ENCODE measurements at regions not wholly inside any gene's neighbourhood (a gene's known extent, or its start where the extent isn't known, plus 50 kb on each side); places are given as distances from the start of the nearest gene placed in this dataset.
"Not testable (repeated sequence)": the region's sequence is repeated elsewhere in the genome, so short reads cannot be mapped to it uniquely, and the experiment has no call there.

DNA sequence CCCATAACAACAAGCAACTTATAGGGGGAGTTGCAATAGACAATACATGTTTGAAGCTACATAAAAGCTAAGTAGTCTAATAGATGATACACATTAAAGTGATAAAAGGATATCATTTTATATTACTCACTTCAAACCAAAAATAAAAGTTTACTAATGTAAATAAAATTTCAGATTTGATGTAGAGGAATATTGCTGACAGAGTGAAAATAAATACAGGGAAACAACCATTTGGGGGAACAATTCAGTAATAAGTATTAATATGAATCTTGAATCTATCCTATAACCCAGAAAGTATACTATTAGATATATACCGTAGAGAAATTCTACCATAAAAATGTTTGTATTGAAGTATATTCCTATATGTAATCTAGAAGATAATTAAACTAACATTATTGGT, 1248.9 kb upstream of the EPHA6 start:
- peak; percentile 27 for FAIRE-seq

DNA sequence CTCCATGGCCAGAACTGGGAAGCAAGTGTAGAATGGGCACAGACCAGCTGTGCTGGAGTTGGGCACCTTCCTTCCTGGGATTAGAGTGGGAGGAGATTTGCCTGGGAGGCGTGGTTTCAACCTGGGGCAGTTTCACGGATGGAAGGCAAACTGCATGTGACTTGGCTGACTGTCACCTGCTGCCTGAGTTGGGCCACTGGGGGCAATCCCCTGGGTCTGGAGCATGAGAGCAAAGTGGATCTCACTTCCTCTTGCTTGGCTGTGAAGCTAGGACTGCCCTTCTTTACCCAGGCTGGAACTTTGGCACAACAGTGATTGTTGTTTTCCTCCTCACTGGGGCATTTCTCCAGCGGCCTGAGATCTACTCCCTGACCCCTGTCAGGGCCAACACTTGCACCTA, 1247.0 kb upstream of the EPHA6 start:
- no peak for FAIRE-seq

DNA sequence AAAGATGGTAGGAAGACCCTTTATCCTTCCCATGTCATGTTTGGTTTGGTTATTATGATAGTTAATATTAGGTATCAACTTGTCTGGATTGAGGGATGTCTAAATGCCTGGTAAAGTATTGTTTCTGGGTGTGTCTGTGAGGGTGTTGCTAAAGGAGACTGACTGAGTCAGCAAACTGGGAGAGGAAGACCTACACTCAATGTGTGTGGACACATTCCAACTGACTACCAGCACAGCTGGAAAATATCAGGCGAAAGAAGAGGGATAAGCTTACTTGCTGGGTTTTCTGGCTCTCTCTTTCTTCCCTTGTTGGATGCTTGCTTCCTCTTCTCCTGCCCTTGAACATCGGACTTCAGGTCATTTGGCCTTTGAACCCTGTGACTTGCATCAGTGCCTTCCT, 1227.6 kb upstream of the EPHA6 start:
- FAIRE-seq: no peak

DNA sequence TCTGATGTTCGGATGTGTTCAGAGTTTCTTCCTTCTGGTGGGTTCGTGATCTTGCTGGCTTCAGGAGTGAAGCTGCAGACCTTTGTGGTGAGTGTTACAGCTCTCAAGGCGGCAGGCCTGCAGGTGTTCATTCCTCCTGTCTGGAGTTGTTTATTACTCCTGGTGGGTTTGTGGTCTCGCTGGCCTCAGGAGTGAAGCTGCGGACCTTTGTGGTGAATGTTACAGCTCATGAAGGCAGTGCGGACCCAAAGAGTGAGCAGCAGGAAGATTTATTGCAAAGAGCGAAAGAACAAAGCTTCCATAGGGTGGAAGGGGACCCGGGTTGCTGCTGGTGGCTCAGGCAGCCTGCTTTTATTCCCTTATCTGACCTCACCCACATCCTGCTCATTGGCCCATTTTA, 1226.8 kb upstream of the EPHA6 start:
- FAIRE-seq: not testable (repeated sequence)

DNA sequence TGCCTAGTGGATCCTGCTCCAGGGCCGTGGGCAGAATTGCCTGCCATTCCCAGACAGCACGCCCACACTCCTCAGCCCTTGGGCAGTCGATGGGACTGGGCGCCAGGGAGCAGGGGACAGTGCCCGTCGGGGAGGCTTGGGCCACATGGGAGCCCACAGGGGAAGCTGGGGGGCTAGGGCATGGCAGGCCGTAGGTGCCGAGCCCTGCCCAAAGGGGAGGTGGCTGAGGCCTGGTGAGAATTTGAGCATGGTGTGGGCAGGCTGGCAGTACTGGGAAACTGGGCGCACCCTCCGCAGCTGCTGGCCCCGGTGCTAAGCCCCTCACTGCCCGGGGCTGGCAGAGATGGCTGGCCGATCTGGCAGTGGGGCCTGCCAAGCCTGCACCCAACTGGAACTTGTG, 1225.9 kb upstream of the EPHA6 start:
- FAIRE-seq: no peak

DNA sequence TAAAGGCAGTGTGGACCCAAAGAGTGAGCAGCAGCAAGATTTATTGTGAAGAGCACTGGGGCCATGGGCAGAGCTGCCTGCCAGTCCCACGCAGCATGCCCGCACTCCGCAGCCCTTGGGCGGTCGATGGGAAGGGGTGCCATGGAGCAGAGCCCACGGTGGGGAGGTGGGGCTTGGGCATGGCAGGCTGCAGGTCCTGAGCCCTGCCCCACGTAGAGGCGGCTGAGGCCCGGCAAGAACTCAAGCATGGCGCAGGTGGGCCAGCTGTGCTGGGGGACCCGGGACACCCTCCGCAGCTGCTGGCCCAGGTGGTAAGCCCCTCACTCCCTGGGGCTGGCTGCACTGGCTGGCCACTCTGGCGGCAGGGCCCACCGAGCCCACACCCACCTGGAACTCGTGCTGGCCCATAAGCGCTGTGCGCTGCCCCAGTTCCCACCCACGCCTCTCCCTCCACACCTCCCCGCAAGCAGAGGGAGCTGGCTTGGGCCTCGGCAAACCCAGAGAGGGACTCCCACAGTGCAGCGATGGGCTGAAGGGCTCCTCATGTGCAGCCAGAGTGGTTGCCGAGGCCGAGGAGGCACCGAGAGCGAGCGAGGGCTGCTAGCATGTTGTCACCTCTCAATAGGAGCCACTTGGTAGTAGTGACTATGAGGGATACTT, 1218.8 kb upstream of the EPHA6 start:
- FAIRE-seq: no peak

DNA sequence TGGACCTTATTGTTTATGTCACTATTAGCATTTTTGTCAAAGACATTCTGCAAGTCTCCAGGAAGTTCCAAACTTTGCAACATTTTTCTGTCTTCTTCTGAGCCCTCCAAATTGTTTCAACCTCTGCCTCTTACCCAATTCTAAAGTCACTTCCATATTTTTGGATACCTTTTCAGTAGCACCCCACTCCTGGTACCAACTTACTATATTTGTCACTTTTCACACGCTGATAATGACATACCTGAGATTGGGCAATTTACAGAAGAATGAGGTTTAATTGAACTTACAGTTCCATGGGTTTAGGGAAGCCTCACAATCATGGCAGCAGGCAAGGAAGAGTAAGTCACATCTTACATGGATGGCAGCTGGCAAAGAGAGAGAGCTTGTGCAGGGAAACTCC, 1206.5 kb upstream of the EPHA6 start:
- no peak for FAIRE-seq

DNA sequence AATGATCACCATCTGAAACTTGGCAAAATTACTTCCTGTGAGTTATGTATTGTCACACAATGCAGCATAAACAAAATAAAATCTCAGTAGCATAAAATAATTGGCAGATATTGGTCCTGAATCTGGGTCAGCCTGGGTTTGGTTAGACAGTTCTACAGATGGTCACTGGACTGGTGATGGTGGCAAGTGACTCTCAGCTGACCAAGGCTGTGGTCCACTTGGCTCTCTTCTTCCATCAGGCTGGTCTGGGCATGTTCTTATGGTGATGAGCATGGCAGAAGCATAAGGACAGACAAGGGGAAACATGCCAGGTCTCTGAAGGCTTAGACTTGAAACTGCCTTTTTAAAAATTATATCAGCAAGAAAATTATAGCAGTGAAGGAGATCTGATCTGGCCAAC, 1205.0 kb upstream of the EPHA6 start:
- no peak for FAIRE-seq

DNA sequence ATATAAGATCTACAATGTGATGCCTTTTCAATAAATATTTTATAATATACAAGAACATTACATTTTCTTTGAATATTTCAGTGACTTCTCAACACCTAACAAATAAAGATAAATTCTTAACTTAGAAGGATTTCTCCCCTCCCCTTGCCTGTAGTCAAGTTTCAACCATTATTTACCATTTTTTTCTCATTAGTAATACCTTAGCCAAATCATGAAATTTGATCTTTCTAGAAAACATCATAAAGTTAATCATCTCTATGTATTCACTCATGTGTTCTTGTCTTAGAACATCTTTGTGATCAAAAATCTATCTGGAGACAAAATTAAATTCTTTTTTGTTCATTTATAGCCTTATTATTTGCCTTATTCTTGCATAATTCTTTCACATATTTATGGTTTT, 1201.8 kb upstream of the EPHA6 start:
- no peak for FAIRE-seq

DNA sequence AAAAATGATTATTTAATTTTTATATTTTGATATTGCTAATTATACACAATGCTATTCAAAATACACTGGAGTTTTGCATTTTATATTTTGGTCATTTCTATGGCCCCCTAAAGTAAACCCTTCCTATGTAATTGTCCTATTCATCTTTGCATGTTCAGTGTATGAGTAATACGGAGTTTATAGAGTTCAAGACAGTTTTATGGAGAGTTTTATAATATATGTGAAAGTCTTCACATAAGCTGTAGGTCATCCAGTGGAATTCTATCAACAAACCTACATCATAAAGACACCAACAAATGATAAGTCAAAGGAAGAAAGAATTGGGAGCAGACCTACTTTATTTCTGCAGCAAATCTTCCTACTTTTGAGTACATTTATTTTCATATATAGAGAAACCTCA, 1200.4 kb upstream of the EPHA6 start:
- no peak for FAIRE-seq

DNA sequence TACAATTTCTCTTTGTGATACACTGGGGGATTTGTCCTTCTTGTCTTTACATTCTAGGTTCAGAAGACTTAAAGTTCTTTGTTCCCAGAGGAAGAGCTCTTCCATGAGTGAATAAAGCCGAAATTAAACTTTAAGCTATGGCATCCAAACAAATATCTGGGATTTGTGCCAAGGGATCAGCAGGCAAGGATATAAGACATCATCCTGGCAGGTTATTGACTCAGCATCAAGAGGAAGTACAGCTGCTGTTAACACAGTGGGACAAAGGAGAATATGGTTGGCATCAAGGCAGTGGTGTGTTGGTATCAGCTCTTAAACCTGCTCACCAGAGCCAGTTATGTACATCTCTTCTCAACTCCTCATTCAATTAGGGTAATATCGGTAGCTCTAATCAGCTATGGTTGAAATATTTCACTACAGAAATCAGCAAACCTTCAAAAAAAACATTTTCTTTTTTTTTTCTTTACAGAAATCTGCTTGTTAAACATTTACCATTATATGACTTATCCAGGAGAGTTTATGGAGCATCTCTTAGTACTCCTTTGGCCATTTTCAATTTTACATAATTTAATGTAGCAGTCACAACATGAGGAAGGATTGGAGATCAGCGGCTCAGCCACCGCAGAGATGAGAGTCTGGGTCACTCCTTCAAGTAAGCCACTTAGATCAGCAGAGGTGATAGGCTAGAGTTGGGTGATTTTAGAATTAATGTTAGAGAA, 1198.6 kb upstream of the EPHA6 start:
- no peak for FAIRE-seq

DNA sequence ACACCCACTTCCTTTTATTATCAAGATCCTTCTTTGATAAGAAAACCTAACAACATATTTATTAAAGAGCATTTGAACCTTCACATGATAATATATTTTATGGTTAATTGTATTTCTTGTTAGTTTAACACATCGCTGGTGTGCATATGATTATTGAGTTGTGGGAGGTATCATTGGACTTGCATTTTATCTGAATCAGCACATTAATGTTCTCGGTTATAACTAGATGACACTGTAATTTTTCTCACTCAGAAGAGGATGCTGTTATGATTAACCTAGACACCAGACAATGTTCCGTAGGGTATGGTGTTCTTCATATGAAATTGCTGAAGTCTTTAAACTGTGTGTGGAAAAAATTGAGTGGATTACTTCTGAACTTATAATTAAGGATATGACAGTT, 1188.3 kb upstream of the EPHA6 start:
- no peak for FAIRE-seq

DNA sequence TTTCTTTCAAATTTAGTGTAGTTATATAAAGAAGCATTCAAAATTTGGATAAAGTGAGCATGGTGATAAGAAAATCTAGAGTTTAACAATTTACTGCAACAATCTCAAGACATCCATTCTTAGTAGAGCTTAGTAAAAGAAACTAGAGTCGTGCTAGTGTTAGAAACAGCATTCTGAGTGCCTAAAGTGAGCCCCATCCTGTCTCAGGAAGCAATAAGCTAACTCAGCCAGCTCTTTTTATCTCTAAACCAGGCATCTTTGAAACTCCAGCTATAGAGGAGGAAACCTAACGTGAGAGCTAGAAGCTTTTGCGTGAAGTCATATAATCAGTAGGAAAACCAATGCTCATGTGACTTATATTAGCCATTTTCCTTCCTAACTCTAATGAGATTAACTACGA, 1187.1 kb upstream of the EPHA6 start:
- no peak for FAIRE-seq

DNA sequence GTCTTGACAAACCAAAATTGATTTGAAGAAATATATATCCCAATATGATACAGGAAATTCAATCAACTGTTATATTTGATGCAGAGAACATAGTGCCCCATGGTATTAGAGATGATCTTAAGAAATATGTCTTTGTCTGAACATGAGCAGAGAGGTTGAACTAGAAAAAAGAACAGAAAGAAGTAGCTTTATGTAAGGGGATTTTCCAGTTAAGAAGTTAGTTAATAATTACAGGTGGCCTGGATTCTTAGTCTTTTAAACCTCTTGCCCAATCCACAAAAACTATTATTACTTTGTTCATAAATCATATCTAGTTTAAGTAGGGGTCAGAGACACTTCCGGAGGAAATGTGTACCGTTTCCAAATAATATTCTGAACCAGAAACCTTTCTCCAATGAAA, 1186.7 kb upstream of the EPHA6 start:
- no peak for FAIRE-seq

DNA sequence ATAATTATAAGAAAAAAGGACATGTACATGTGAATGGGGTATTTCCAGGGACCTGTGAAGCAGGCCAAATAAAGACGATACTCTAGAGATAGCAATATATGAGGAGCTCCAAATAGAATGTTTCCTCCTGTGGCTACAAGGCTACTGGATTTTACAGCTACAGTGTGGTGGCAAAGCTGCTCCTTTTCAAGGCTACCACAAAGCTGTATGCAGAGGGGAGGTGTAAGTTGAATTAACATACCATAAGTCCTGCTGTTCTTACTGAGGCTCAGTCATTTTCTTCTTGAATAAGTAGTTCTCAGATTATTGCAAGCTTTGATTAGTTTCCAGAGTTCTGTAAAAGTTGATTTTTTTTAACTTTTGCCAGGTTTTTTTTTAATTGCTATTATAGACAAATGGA, 1184.6 kb upstream of the EPHA6 start:
- FAIRE-seq: no peak

DNA sequence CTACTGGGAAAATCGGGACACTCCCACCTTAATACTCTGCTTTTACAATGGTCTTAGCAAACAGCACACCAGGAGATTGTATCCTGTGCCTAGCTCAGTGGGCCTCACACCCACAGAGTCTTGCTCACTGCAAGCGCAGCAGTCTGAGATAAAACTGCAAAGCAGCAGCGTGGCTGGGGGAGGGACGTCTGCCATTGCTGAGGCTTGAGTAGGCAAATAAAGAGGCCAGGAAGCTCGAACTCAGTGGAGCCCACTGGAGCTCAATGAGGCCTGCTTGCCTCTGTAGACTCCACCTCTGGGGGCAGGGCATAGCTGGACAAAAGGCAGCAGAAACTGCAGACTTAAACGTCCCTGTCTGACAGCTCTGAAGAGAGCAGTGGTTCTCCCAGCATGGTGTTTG, 1169.1 kb upstream of the EPHA6 start:
- no peak for FAIRE-seq

DNA sequence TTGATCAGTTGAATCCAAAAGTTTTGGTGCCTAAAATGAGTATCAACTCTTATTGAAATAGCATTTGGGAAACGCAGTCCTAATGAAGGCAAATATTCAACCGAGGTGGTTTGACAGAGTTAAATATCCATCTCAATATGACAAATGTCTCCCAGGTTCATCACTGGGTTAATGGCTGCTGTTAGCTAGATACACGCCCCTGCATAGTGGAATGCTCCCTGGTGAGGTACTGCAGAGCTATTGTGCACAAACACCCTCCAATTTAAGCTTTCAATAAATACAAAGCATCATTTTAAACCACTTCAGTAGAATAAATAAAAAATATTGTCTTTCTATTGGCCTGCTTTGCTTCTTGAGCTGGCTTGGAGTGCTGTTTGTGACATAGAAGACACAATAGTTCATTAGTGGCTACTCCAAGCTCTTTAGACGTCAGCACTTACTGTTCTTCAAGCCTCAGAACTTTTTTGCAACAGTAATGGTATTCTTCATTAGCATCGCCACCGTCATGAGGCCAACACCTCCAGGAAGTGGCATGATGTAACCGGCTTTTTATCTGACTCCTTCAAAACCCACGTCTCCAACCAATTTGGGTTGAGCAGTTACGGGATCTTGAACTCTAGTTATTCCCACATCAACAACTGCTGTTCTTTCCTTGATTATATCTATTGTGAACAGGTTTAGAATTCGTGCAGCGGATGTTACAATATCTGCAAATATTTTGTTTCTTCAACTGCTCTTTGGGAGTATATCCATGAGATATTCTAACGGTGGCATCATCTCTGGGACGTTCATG, 1159.6 kb upstream of the EPHA6 start:
- no peak for FAIRE-seq

DNA sequence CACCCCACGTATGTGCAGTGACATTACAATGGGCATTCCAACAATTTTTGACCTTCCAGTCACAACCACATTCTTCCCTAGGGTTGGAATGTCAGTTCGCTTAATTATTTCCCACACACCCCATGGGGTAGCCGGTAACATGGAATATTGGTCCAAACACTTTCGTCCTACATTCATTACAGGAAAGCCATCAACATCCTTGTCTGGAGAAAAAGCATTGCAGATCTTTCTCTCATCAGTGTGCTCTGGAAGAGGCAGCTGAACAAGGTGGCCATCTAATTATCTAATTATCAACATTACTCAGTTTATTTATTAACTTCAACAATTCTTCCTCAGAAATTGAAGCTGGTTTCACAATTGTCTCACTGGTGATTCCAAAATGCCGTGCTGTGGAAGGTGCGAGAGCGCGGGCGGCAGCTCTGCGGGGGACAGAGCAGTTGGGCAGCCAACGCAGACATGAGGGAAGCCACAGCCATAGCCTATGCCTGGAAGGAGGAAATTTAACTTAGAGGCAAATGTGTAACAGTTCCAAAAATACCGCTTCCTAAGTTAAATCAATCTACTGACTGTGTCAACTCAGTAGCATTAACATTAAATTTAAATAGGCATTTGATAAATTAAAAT, 1158.9 kb upstream of the EPHA6 start:
- no peak for FAIRE-seq

DNA sequence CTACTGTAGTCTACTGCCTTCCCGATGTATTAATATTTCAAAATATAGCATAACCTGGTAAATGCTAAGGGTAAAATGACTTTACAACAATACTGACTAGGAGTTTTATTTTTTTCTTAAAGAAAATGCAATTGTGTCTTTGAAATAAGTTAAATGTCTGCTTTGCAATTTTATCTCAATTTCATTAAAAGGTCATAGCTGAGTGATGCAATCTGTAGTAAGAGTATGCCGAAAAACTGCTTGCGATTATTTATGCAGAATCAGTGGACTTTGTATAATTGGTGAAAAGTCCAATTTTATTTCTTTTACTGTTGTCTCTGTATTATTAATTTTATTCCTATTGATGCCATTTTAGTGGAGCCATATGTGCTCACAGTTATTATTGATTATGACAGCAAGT, 1143.6 kb upstream of the EPHA6 start:
- FAIRE-seq: no peak

DNA sequence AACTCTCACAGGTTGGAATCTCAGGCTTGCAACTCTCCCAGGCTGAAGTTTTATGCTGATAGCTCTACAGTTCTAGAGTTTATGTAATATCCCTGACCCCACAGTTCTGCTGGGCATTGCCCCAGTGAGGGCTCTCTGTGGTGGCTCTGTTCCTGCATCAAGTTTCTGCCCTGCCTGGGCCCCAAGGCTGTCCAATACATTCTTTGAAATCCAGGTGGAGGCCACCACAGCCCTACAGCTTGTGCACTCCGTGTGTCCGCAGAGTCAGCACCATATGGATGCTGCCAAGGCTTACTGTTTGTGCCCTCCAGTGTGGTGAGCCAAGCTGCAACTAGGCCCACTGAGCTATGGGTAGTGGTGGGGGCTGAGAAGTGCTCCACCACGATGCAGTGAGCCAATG, 1141.2 kb upstream of the EPHA6 start:
- FAIRE-seq: no peak

DNA sequence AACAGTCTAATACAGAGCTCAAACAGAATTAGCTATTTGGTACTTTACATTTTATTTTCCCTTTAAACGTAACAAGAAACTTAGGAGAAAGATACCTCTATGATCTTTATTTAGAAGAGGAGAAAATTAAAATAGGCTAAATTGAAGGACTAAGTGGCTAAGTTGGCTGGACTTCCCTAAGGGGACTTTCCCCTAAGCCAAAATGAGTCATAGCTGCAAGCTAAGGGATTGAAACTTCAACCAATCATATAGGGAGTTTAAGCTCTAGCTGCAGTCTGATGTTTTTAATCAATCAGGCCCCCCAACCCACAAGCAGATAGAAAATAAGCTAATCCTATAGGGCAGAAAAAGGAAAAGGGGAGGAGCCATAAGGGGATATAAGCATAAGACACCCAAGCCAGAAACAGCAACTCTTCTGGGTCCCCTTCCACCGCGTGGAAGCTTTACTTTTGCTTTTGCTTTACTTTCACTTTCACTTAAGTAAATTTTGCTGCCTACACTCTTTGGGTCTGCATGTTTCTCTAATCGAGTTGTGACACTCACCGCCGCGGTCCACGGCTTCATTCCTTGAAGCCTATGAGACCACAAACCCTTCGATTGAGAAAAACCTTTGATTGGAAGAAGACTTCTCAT, 1108.5 kb upstream of the EPHA6 start:
- FAIRE-seq: no peak

DNA sequence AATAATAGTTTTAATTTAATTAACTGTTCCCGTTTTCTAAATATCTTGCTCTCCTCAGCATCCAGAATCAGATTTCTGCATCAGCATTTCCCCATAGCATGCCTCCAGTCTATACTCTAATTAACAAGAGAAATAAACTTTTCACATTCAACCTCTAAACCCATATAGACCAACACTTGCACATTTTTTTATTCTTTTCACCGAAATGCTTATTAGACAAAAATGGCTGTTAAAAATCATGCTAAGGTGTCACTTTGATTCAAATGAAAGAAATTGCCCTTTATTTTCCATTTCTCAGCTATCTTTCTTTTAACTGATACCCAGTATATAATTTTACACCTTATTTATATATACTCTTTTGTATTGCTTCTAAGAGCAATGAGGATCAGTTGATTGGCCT, 1107.1 kb upstream of the EPHA6 start:
- FAIRE-seq: no peak

DNA sequence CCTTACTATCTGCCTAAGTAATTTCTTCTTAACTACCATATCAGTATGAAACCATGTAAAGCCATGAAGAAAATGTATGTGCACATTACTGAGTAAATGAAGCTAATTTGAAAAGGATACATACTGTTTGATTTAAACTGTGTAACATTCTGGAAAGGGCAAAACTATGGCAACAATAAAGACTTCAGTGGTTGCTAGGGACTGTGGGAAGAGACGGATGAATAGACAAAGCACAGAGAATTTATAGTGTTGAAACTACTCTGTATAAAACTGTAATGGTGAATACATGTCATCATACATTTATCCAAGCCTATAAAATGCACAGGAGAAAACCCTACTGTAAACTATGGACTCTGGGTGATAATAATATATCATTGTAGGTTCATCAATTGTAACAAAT, 1103.7 kb upstream of the EPHA6 start:
- no peak for FAIRE-seq
